SK-N-SH treated with all-trans-retinoic acid at 6 μM for 48 hours (cell line): ENCODE measurements at regions not wholly inside any gene's neighbourhood (a gene's known extent, or its start where the extent isn't known, plus 50 kb on each side); places are given as distances from the start of the nearest gene placed in this dataset.

Source experiments
- ARNTL ChIP-seq: fragments of 450-650 bp; formaldehyde crosslinking; IDR thresholded peaks from 2 replicates; pipeline ENCODE4 v1.5.0; 2020; ENCODE audit warnings: low read depth, mild to moderate bottlenecking, moderate library complexity, borderline replicate concordance
- ESRRG ChIP-seq: fragments of 250-450 bp; sonication (Bioruptor Pico); IDR thresholded peaks from 2 replicates; pipeline ENCODE4 v1.6.1; 2021; ENCODE audit warnings: mild to moderate bottlenecking
- GLIS3 ChIP-seq: fragments of 250-450 bp; sonication (Bioruptor Pico); IDR thresholded peaks from 2 replicates; pipeline ENCODE4 v1.5.0; 2020; ENCODE audit warnings: mild to moderate bottlenecking, moderate library complexity
- OSR1 ChIP-seq: fragments of 250-450 bp; sonication (Bioruptor Pico); IDR thresholded peaks from 2 replicates; pipeline ENCODE4 v1.8.0; 2022; ENCODE audit warnings: moderate library complexity, mild to moderate bottlenecking, inconsistent platforms
- RARB ChIP-seq: fragments of 250-450 bp; sonication (Bioruptor Pico); IDR thresholded peaks from 2 replicates; pipeline ENCODE4 v1.8.0; 2021; ENCODE audit warnings: mild to moderate bottlenecking, moderate library complexity
- TF ChIP-seq, protein P1 (sequence below): fragments of 250-450 bp; sonication (Bioruptor Pico); IDR thresholded peaks from 2 replicates; pipeline ENCODE4 v1.5.1; 2021; ENCODE audit warnings: mild to moderate bottlenecking, moderate library complexity
- TF ChIP-seq, protein P2 (sequence below): fragments of 250-450 bp; sonication (Bioruptor Pico); IDR thresholded peaks from 2 replicates; pipeline ENCODE4 v1.5.0; 2020; ENCODE audit warnings: mild to moderate bottlenecking, moderate library complexity

DNA sequence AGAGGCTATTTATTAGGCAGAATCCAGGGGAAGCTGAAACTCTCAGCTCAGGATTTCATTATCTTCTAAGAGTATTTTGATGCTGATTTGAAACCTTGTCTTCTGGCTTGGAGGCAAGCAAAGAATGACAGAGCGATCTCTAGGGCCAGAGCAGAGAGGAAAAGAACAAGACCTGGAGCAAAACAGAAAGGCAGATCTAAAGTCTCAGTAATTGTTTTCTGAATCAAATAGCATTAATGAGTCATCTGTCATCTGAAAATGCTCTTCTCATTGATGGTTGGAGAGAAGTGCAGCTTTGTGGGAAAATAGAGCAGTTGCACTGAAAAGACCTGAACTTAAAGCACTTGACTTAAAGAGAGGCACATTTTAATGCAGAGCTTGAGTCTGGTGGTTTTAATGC, 385.9 kb downstream of the RAP2B start:
- TF ChIP-seq GLIS3 (CRISPR knock-in tag) (no peak), ESRRG (CRISPR knock-in tag) (no peak), RARB (CRISPR knock-in tag) (no peak), ARNTL (CRISPR knock-in tag) (no peak), OSR1 (CRISPR knock-in tag) (no peak)
- TF ChIP-seq, protein P1, sequence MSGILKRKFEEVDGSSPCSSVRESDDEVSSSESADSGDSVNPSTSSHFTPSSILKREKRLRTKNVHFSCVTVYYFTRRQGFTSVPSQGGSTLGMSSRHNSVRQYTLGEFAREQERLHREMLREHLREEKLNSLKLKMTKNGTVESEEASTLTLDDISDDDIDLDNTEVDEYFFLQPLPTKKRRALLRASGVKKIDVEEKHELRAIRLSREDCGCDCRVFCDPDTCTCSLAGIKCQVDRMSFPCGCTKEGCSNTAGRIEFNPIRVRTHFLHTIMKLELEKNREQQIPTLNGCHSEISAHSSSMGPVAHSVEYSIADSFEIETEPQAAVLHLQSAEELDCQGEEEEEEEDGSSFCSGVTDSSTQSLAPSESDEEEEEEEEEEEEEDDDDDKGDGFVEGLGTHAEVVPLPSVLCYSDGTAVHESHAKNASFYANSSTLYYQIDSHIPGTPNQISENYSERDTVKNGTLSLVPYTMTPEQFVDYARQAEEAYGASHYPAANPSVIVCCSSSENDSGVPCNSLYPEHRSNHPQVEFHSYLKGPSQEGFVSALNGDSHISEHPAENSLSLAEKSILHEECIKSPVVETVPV = no peak
- TF ChIP-seq, protein P2, sequence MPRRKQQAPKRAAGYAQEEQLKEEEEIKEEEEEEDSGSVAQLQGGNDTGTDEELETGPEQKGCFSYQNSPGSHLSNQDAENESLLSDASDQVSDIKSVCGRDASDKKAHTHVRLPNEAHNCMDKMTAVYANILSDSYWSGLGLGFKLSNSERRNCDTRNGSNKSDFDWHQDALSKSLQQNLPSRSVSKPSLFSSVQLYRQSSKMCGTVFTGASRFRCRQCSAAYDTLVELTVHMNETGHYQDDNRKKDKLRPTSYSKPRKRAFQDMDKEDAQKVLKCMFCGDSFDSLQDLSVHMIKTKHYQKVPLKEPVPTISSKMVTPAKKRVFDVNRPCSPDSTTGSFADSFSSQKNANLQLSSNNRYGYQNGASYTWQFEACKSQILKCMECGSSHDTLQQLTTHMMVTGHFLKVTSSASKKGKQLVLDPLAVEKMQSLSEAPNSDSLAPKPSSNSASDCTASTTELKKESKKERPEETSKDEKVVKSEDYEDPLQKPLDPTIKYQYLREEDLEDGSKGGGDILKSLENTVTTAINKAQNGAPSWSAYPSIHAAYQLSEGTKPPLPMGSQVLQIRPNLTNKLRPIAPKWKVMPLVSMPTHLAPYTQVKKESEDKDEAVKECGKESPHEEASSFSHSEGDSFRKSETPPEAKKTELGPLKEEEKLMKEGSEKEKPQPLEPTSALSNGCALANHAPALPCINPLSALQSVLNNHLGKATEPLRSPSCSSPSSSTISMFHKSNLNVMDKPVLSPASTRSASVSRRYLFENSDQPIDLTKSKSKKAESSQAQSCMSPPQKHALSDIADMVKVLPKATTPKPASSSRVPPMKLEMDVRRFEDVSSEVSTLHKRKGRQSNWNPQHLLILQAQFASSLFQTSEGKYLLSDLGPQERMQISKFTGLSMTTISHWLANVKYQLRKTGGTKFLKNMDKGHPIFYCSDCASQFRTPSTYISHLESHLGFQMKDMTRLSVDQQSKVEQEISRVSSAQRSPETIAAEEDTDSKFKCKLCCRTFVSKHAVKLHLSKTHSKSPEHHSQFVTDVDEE (CRISPR knock-in tag) = no peak
